ENCODE measurements at regions not wholly inside any gene's neighbourhood (a gene's known extent, or its start where the extent isn't known, plus 50 kb on each side); places are given as distances from the start of the nearest gene placed in this dataset.

GRCh38 chr3:16114429-16114828, 60.1 kb upstream of the GALNT15 start:
- no peak for TF ChIP-seq CTCF (IDR thresholded peaks at IDR 0.05)
- no peak for TF ChIP-seq POLR2A (IDR thresholded peaks at IDR 0.05)

All from lower leg skin (tissue), 3 donors.